ENCODE measurements at regions not wholly inside any gene's neighbourhood (a gene's known extent, or its start where the extent isn't known, plus 50 kb on each side); places are given as distances from the start of the nearest gene placed in this dataset.

DNA sequence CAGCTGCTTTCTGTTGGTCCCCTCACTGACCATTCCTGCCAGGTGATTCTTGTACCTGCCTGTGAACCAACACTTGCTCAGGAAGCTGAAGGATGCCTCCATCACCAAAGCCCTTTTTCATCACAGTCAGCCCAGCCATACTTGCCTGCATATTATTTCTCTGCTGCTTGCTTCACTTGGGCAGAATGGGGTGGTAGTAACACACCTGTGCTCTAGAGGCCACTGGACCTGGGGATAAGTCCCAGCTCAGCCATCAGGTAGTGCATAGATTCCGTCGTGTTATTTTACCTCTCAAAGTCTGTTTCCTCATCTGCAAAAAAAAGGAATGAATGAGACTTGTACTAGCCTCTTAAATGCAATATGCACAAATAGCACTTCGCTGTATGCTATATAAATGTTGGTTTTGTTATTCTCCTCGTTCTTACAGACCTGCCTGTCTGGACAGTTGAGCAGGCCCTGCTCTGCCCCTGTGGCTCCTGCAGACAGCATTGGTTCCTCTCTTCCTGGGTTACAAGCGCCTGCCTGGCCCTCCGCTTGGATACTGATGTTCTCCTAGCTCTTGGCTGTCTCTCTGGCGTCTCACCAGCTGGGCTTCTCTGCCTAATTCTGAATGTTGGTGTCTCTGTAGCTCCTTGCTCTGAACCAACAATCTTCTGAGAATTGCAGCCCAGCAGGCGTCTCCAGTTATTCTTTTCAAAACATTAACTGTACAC, 151.8 kb downstream of the UNC5CL start:
- TF ChIP-seq, protein P1, sequence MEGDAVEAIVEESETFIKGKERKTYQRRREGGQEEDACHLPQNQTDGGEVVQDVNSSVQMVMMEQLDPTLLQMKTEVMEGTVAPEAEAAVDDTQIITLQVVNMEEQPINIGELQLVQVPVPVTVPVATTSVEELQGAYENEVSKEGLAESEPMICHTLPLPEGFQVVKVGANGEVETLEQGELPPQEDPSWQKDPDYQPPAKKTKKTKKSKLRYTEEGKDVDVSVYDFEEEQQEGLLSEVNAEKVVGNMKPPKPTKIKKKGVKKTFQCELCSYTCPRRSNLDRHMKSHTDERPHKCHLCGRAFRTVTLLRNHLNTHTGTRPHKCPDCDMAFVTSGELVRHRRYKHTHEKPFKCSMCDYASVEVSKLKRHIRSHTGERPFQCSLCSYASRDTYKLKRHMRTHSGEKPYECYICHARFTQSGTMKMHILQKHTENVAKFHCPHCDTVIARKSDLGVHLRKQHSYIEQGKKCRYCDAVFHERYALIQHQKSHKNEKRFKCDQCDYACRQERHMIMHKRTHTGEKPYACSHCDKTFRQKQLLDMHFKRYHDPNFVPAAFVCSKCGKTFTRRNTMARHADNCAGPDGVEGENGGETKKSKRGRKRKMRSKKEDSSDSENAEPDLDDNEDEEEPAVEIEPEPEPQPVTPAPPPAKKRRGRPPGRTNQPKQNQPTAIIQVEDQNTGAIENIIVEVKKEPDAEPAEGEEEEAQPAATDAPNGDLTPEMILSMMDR (IDR thresholded peaks at IDR 0.05; ENCODE audit: insufficient read depth, low read length, poor library complexity, severe bottlenecking), result no peak
- no peak for TF ChIP-seq EZH2phosphoT487 (conservative IDR thresholded peaks at IDR 0.05; ENCODE audit: low read length)
